GM18951 (cell line): ENCODE measurements at regions not wholly inside any gene's neighbourhood (a gene's known extent, or its start where the extent isn't known, plus 50 kb on each side); places are given as distances from the start of the nearest gene placed in this dataset.

Experiments
- POLR2A ChIP-seq: IDR thresholded peaks from 4 replicates; pipeline ENCODE4 v1.6.1; 2011; ENCODE audit warnings: mild to moderate bottlenecking; ENCODE audit not compliant: insufficient read length, insufficient read depth; ENCODE audit errors: extremely low read depth
- in situ Hi-C: fragments of 300-500 bp; cut with MboI; formaldehyde crosslinking; loops from one replicate; pipeline ENCODE4 v1.12.0; 2022; ENCODE audit warnings: low sequenced_read_pairs, mixed read lengths, inconsistent platforms; ENCODE audit not compliant: unreplicated experiment

DNA sequence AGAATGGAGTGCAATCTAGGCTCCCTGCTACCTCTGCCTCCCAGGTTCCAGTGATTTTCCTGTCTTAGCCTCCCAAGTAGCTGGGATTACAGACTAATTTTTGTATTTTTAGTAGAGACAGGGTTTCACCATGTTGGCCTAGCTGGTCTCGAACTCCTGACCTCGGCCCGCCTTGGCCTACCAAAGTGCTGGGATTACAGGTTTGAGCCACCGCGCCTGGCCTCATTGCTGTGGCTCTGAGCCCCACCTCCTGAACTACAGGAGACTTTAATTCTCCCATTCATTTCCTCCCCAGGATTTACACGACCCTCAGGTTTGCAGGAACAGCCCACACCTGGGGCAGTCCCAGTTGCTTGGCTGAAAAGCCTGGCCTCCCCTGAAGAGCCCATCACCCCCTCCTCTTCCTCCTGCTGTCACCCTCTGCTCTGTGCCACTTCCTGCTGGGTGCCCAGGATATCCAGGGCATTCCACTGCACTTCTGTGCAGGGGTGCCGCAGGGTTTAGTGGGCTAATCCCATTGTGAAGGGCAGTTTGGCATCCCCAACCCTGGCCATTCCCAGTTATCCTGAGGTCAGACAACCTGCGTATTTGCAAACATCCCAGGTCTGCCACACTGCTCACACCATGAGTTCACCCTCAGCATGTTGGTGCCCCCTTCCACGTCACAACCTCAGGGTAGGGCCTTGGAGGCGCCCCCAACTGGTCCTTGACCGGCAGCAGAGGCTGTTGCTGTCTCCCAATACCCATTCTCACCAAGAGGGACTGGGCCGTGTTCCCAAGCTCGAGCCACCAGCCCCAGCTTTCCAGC, 265.0 kb upstream of the IRX4 start:
- no peak for TF ChIP-seq POLR2A
- in situ Hi-C loops, result no loop called here

DNA sequence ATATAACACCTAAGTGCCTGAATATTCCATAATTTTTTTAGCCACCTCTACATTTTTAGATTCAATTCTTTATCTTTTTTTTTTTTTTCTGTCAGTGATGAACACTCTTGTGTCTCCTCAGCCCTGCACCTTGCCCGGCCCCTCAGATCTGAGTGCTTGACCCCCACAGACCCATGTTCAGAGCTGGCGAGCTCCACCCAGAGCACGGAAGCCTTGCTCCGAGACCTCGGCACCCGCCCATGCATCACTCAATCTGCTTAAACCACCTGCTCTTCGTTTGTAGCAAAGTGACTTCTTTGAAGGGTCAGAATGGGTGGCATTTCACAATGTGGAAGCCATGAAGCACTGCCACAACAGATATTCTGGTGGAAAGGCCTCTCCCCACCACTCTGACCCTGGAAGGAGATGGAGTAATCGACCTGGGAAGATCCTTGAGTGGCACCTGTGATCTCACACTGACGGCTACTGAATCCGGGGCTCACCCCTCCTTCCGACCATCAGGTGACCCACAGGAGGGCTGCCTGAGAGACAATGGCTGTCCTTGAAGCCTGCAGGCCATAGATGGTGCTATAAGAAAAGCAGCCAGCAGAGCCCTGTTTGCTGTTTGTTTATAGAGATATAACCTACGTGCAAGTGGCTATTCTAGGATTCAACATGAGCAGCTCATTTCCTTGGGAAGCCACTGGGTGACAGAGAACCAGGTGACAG, 261.1 kb upstream of the IRX4 start:
- in situ Hi-C loops, result no loop called here
- TF ChIP-seq POLR2A, result no peak

DNA sequence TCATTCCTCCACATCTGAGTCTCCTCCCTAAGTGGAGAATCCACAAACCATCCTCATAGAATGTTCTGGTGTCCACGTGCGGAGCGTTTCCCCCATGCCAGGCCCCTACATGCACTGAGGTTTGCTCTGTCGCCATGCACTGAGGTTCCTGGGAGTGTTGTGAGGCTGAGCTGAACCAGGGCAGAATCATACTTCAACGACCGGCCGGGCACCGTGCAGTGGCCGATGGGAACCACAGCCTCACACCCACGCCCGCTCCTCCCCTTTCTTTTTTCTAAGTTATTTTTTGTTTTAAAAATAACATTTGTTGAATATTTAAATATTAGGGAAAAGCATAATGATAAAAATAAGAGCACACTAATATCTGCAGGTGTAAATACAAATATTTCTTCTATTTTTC, 260.4 kb upstream of the IRX4 start:
- in situ Hi-C loops, result no loop called here

DNA sequence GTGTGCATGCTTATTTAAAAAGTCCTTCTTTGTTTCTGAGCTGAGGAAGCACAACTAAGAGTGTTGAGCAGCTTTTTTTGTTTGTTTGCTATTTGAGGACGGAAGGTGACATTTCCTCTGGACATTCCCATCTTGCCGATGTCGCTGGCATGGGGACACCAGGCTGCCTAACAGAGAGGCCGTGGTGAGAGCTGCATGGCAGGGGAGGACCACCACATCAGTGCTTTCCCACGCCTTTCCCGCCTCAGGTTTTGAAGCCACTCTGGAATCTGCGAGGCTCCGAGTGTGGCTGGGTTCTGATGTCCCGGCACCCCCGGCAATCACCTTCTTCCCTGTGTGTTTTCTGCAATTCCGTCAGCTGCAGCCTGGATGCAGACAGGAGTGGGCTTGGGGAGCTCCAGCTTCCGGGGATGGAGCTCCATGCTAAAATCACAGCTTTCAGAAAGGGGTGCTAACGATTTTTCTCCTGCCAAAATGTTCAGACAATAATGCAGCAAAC, 259.8 kb upstream of the IRX4 start:
- in situ Hi-C loops, result no loop called here
- TF ChIP-seq POLR2A, result no peak

More for the DNA sequence above, 260.4 kb upstream of the IRX4 start:
- TF ChIP-seq POLR2A, result no peak

DNA sequence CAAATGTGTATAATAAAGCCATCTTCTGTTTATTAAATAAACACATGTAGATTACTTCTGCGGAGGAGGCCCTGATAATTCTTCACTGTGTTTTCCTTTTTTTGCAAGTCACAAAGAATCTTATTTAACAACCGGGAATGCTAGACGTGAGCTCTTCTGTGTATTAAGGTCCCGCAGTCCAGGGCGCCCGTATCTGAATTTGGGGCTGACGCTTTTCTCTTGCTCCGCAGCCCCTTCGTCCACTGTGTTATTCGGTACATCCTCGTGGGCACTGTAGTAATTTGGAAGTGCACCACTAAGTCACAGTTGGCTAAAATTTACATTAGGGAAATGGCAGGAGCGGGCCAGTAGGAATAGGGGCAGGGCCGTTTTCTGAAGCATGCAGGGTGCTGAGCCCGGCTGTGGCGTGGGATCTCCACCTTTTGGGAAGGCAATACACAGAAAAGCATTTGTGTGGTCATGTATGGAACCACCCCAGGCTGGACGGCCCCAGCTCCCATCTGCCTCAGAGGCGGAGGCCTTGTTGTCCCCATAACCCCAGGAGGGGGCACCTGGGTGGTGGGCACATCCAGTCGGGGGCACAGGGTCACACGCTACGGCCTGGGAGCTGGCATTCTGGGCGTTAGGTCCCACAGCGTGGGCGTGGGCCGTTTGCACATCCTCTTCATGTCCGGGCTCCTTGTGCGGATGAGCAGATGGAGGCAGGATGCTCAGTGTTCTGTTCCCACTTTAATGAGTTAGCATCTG, 258.7 kb upstream of the IRX4 start:
- in situ Hi-C loops, result no loop called here
- TF ChIP-seq POLR2A, result no peak

DNA sequence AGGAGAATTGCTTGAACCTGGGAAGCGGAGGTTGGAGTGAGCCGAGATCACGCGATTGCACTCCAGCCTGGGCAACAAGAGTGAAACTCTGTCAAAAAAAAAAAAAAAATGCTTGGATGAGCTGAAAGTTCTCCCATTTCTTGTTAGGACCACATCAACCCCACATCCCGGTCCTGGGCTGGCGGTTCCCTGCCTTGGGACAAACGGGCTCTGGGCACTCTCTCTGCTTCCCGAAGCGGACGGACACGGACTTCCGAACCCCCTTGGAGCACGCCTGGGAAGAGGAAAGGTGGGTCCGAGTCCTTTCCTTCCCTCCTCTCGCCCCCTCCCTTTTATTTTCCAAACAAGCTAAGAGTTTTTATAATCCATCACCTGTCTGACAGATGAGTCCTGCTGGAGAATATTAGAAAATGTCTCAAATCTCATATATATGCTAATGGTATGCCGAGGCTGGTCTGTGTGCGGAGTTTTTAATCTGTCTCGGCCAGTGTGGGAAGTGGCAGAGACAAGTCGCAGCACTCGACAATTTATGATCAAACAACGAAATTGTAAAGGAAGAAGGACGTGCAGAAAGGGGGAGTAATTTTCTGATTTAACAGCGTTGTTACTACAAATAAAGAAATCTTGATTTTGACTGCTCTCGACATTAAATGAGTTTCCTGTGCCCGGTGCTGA, 257.9 kb upstream of the IRX4 start:
- in situ Hi-C loops, result no loop called here
- TF ChIP-seq POLR2A, result no peak

DNA sequence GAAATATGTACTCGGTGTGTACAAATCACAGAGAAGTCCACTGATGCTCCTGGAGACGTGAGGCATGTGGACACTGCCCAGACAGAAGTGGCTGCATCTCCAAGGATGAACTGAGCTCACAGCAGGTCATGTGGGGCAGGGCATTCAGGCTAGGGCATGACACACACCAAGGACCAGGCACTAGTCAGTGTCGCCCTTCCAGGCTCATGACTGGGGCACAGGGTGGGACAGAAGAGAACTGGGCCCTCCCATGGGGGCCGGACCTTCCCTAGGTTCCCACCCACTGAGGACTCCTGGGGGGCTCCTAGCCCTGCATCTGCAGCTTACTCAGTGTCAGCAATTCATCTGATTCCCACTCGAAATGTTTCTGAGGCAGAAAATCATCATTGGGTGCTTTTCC, 256.8 kb upstream of the IRX4 start:
- in situ Hi-C loops, result no loop called here

DNA sequence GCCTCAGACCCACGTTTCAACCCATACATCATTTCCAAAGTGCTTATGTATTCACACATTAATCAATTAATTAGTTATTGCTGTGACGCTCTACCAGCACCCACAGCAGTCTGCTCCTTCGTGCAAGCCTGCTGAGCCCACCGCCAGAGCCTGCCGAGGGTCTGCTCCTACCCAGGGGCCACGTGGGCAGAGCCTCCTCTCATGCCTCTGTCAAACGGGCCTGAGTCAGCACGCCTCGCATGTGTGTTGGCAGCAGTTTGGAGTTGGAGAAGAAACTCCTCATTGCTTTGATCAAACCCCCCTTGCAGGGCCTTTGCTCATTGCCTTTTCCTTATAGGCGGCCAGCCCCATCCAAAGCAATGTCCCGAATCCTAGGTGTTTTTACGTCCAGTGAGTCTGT, 256.2 kb upstream of the IRX4 start:
- no peak for TF ChIP-seq POLR2A
- in situ Hi-C loops, result no loop called here

More for the DNA sequence above, 256.8 kb upstream of the IRX4 start:
- TF ChIP-seq POLR2A, result no peak

DNA sequence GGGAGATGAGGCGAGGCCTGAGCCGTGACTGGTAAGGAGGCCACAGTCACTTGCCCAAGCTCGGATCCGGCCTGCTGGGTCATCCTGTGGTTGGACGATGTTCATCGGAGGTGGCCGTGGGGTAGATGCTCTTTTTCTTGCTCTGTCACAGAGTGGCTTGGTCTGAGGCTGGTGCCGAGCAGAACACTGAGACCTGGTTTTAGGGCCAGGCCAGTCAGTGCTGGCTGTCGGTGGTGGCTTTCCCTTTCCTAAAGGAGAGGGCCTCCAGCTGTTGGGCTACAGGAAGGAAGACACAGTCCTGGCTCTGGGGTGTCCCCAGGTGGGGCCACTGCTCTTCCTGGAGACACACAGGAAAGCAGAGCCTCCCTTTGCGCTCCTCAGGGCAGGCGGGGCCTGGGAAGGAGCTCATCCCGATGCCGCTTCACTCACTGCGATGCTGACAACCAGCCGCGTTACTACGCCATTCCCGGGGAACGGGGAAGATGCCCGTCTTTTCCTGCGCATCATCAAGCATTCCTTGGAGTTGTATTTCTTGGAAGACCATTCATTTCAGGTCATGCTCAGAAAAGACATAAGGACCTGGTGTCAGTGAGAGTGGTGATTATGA, 254.8 kb upstream of the IRX4 start:
- in situ Hi-C loops, result no loop called here
- no peak for TF ChIP-seq POLR2A

DNA sequence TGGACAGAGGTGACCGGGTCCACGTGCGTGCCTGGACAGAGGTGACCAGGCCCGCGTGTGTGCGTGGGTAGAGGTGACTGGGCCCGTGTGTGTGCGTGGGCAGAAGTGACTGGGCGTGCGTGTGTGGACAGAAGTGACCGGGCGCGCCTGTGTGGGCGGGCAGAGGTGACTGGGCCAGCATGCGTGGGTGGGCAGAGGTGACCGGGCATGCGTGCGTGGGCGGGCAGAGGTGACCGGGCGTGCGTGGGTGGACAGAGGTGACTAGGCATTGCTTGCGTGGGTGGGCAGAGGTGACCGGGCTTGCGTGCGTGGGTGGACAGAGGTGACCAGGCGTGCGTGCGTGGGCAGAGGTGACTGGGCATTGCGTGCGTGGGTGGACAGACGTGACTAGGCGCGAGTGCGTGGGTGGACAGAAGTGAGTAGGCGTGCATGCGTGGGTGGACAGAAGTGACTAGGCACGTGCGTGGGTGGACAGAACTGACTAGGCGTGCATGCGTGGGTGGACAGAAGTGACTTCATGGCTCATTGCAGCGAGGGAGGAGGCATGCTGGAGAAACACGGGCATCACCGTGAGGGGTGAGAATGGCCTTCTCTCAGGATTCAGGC, 254.1 kb upstream of the IRX4 start:
- in situ Hi-C loops, result no loop called here
- TF ChIP-seq POLR2A, result no peak

DNA sequence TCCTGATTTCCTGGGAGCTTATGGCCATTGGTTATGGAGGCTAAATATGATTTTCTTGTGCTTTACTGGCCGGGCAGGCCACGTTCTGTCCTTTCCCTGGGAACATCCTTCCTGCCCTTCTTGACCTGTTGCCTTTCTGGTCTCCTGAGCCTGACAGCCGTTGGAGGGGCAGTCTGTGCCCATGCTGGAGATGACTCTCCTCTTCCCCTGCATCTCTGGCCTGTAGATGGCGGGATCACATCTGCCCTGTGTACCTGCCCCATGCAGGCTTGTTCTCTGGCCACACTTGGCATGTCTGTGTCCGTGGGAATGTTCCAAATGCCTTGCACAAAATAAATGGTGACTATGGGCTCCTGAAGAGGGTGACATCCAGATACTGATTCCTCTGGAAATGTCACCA, 253.1 kb upstream of the IRX4 start:
- no peak for TF ChIP-seq POLR2A
- in situ Hi-C loops, result no loop called here

DNA sequence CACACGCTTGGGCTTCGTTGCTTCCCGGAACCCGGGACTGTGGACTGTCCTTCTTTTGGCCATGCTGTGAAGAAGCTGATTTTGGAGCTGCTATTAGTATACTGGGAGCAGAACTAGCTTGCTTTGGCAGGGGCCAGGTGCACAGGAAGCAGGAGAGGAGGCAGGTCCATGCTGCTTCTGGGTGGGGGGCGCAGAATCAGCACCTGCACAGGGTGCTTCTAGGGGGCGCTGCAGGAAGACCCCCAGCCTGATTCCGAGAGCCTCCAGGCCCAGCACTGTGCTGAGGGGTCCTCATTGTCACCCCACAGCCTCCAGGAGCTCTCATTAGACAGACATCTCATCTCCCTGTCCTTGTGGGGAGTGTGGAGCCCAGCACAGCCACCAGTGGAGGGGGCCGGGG, 252.6 kb upstream of the IRX4 start:
- in situ Hi-C loops, result no loop called here
- no peak for TF ChIP-seq POLR2A
